HCT116 (cell line): ENCODE measurements at regions not wholly inside any gene's neighbourhood (a gene's known extent, or its start where the extent isn't known, plus 50 kb on each side); places are given as distances from the start of the nearest gene placed in this dataset.

Experiments used
- ATAC-seq: fragments of 200-7000 bp; cut with Tn5 transposase; 2 replicates; pipeline ENCODE4 v1.9.1; 2020; ENCODE audit warnings: mild to moderate bottlenecking, moderate library complexity
- BruUV-seq: library from RNA; stranded (reverse); fragments of 400-500 nt; replicated peaks from 2 replicates; lab custom pipeline; 2021; lab: Mats Ljungman, UMichigan
- CTCF ChIA-PET: fragments of 300-600 bp; sonication (Branson Sonifier 250); formaldehyde crosslinking; loops from one replicate; lab custom pipeline; 2021; ENCODE audit warnings: antibody characterized with exemption; lab: Charles Lee
- POLR2A ChIA-PET: fragments of 300-600, 350-600 bp; sonication (Branson Sonifier 250); formaldehyde crosslinking; loops from one replicate; lab custom pipeline; 2021; ENCODE audit warnings: antibody characterized with exemption; lab: Charles Lee
- RAD21 ChIA-PET, 2 experiments: fragments of 300-600 bp; sonication (Branson Sonifier 250); formaldehyde crosslinking; loops; one replicate each; lab custom pipeline; 2023; ENCODE audit warnings: low total read pairs in 2 of 2; ENCODE audit not compliant: uncharacterized antibody in 2 of 2, unreplicated experiment in 2 of 2, low non-redundant PET in 1 of 2; lab: Charles Lee
- DNase-seq: peaks from one replicate; pipeline ENCODE4 v3.0.0-alpha.2; 2010; ENCODE audit warnings: low read depth, low spot score
- H2AFZ ChIP-seq: fragments of 200-600 bp; shearing (Covaris generic), sonication (generic); 2 replicates; pipeline ENCODE4 v1.6.1; 2017; ENCODE audit warnings: low read depth, mixed run types, mixed read lengths, antibody characterized with exemption, low read length; ENCODE audit not compliant: poor library complexity, severe bottlenecking
- H3K27ac ChIP-seq: 2 replicates; pipeline ENCODE4 v1.5.1; 2012; ENCODE audit warnings: low read depth, low read length
- H3K27me3 ChIP-seq: fragments of 200-600 bp; sonication (generic); 2 replicates; pipeline ENCODE4 v1.6.1; 2016; ENCODE audit warnings: mixed run types, low read length, mixed read lengths; ENCODE audit not compliant: insufficient read depth
- H3K36me3 ChIP-seq, 2 experiments: fragments of 200-500 bp in 1 of 2; fragments of 200-600 bp in 1 of 2; sonication (Bioruptor generic) in 1 of 2; sonication (generic) in 1 of 2; 2 replicates each; pipeline versions ENCODE4 v1.5.1 to v1.6.1; 2014 to 2016; ENCODE audit warnings: low read length in 2 of 2, inconsistent platforms in 1 of 2, mixed read lengths in 1 of 2, mixed run types in 1 of 2; ENCODE audit not compliant: insufficient read depth in 2 of 2, control insufficient read depth in 1 of 2
- H3K4me1 ChIP-seq, 2 experiments: fragments of 200-600 bp in 1 of 2; sonication (generic) in 1 of 2; 2 replicates each; pipeline versions ENCODE4 v1.5.1 to v1.6.1; 2012 to 2017; ENCODE audit warnings: low read length in 2 of 2, inconsistent platforms in 1 of 2, mild to moderate bottlenecking in 1 of 2, mixed read lengths in 1 of 2, mixed run types in 1 of 2, moderate library complexity in 1 of 2; ENCODE audit not compliant: insufficient read depth in 2 of 2, control insufficient read depth in 1 of 2
- H3K4me2 ChIP-seq: fragments of 200-600 bp; sonication (generic); 2 replicates; pipeline ENCODE4 v1.6.1; 2017; ENCODE audit warnings: mixed run types, low read length, mixed read lengths
- H3K4me3 ChIP-seq, 2 experiments: fragments of 200-600 bp in 1 of 2; sonication (generic) in 1 of 2; replicated peaks in 1 of 2; 2 replicates each; pipeline ENCODE4 v1.5.1; 2011 to 2016; ENCODE audit warnings: low read length in 2 of 2, control low read depth in 1 of 2, low read depth in 1 of 2, mild to moderate bottlenecking in 1 of 2, mixed read lengths in 1 of 2, mixed run types in 1 of 2
- H3K79me2 ChIP-seq: fragments of 200-600 bp; sonication (generic); 2 replicates; pipeline ENCODE4 v1.6.1; 2017; ENCODE audit warnings: mild to moderate bottlenecking, mixed run types, low read length, moderate library complexity, mixed read lengths; ENCODE audit not compliant: insufficient read depth
- H3K9ac ChIP-seq: fragments of 200-600 bp; sonication (generic); 2 replicates; pipeline ENCODE4 v1.6.1; 2016; ENCODE audit warnings: low read length, mixed read lengths
- H3K9me2 ChIP-seq: fragments of 200-600 bp; sonication (generic), shearing (Covaris generic); 2 replicates; pipeline ENCODE4 v1.6.1; 2017; ENCODE audit warnings: mixed run types, mild to moderate bottlenecking, moderate library complexity; ENCODE audit not compliant: insufficient read depth
- H3K9me3 ChIP-seq, 2 experiments: fragments of 200-500 bp in 1 of 2; fragments of 200-600 bp in 1 of 2; sonication (Bioruptor generic) in 1 of 2; sonication (generic) in 1 of 2; 2 replicates each; pipeline ENCODE4 v1.6.1; 2014 to 2017; ENCODE audit warnings: low read length in 2 of 2, mixed read lengths in 2 of 2, inconsistent platforms in 1 of 2, low read depth in 1 of 2, mild to moderate bottlenecking in 1 of 2, mixed run types in 1 of 2, moderate library complexity in 1 of 2; ENCODE audit not compliant: control insufficient read depth in 1 of 2, insufficient read depth in 1 of 2
- H4K20me1 ChIP-seq: fragments of 200-600 bp; sonication (generic), shearing (Covaris generic); 2 replicates; pipeline ENCODE4 v1.6.1; 2017; ENCODE audit warnings: mixed run types, mild to moderate bottlenecking, moderate library complexity; ENCODE audit not compliant: insufficient read depth
- CBX3 ChIP-seq: IDR thresholded peaks from 2 replicates; pipeline ENCODE4 v1.6.1; 2012; ENCODE audit warnings: low read depth
- ELF1 ChIP-seq: IDR thresholded peaks from 2 replicates; pipeline ENCODE4 v1.6.1; 2012; ENCODE audit warnings: low read depth, borderline replicate concordance
- EZH2phosphoT487 ChIP-seq: fragments of 200-600 bp; IDR thresholded peaks from 2 replicates; pipeline ENCODE4 v1.6.1; 2018; ENCODE audit warnings: antibody characterized with exemption, borderline replicate concordance
- FOSL1 ChIP-seq: IDR thresholded peaks from 2 replicates; pipeline ENCODE4 v1.6.1; 2012; ENCODE audit warnings: low read depth
- JUND ChIP-seq: IDR thresholded peaks from 2 replicates; pipeline ENCODE4 v1.6.1; 2012
- POLR2A ChIP-seq: IDR thresholded peaks from 2 replicates; pipeline ENCODE4 v1.7.0; 2011; ENCODE audit warnings: borderline replicate concordance; ENCODE audit not compliant: insufficient read depth, insufficient read length; ENCODE audit errors: extremely low read depth
- SRF ChIP-seq: IDR thresholded peaks from 2 replicates; pipeline ENCODE4 v1.6.1; 2012; ENCODE audit warnings: low read depth
- TCF7L2 ChIP-seq: IDR thresholded peaks from 2 replicates; pipeline ENCODE4 v1.7.0; 2011; ENCODE audit warnings: borderline replicate concordance, inconsistent platforms; ENCODE audit not compliant: insufficient read depth, insufficient read length; ENCODE audit errors: extremely low read depth
- YY1 ChIP-seq: IDR thresholded peaks from 2 replicates; pipeline ENCODE4 v1.6.1; 2011; ENCODE audit warnings: low read length, low read depth, moderate library complexity, mild to moderate bottlenecking; ENCODE audit not compliant: insufficient replicate concordance; ENCODE audit errors: extremely low read depth
- ZFX ChIP-seq: fragments of 450-650 bp; IDR thresholded peaks from 2 replicates; pipeline ENCODE4 v1.6.1; 2017
- intact Hi-C: fragments of 100-400 bp; cut with micrococcal nuclease; formaldehyde crosslinking; loops from 2 replicates; pipeline ENCODE4 v1.10.0; 2022
- TF ChIP-seq, protein P1 (sequence below): IDR thresholded peaks from 2 replicates; pipeline ENCODE4 v1.6.1; 2012; ENCODE audit warnings: low read depth
- TF ChIP-seq, protein P2 (sequence below): IDR thresholded peaks from 2 replicates; pipeline ENCODE4 v1.6.1; 2012

DNA sequence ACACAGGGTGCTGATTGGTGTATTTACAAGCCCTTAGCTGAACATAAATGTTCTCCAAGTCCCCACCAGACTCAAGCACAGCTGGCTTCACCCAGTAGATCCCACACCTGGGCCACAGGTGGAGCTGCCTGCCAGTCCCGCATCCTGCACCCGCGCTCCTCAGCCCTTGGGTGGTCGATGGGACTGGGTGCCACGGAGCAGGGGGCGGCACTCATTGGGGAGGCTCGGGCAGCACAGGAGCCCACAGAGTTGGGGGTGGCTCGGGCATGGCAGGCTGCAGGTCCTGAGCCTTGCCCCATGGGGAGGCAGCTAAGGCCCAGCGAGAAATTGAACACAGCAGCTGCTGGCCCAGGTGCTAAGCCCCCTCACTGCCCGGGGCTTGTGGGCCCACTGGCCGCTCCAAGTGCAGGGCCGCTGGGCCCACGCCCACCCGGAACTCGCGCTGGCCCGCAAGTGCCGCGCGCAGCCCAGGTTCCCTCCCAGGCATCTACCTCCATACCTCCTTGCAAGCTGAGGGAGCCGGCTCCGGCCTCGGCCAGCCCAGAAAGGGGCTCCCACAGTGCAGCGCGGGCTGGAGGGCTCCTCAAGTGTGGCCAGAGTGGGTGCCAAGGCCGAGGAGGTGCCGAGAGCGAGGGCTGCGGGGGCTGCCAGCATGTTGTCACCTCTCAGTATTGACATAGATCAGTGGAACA, 442.7 kb downstream of the OCA2 start:
- intact Hi-C loops, result no loop called here
- ATAC-seq (no peak), DNase-seq (no peak)
- POLR2A ChIA-PET, result no interaction called here
- no peak overlapping the region for H3K4me3 ChIP-seq
- H2AFZ ChIP-seq, result no peak overlapping the region
- no peaks in the 10 kb centered on the region for H3K4me1 ChIP-seq
- no peak overlapping the region for H3K9ac ChIP-seq
- no TSS peak for BruUV-seq
- H3K36me3 ChIP-seq, result no peaks in the 10 kb centered on the region
- no peak overlapping the region for H3K27ac ChIP-seq
- no peaks in the 10 kb centered on the region for H3K27me3 ChIP-seq
- no peaks in the 10 kb centered on the region for H4K20me1 ChIP-seq
- TF ChIP-seq, protein P1, sequence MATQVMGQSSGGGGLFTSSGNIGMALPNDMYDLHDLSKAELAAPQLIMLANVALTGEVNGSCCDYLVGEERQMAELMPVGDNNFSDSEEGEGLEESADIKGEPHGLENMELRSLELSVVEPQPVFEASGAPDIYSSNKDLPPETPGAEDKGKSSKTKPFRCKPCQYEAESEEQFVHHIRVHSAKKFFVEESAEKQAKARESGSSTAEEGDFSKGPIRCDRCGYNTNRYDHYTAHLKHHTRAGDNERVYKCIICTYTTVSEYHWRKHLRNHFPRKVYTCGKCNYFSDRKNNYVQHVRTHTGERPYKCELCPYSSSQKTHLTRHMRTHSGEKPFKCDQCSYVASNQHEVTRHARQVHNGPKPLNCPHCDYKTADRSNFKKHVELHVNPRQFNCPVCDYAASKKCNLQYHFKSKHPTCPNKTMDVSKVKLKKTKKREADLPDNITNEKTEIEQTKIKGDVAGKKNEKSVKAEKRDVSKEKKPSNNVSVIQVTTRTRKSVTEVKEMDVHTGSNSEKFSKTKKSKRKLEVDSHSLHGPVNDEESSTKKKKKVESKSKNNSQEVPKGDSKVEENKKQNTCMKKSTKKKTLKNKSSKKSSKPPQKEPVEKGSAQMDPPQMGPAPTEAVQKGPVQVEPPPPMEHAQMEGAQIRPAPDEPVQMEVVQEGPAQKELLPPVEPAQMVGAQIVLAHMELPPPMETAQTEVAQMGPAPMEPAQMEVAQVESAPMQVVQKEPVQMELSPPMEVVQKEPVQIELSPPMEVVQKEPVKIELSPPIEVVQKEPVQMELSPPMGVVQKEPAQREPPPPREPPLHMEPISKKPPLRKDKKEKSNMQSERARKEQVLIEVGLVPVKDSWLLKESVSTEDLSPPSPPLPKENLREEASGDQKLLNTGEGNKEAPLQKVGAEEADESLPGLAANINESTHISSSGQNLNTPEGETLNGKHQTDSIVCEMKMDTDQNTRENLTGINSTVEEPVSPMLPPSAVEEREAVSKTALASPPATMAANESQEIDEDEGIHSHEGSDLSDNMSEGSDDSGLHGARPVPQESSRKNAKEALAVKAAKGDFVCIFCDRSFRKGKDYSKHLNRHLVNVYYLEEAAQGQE, result no peak
- TF ChIP-seq EZH2phosphoT487 (no peak), JUND (no peak), POLR2A (no peak), SRF (no peak), FOSL1 (no peak), CBX3 (no peak), ELF1 (no peak), ZFX (no peak), YY1 (no peak), TCF7L2 (no peak)
- TF ChIP-seq, protein P2, sequence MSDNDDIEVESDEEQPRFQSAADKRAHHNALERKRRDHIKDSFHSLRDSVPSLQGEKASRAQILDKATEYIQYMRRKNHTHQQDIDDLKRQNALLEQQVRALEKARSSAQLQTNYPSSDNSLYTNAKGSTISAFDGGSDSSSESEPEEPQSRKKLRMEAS, result no peak
- peaks cover 11 to 20% of the 10 kb centered on the region in 2 experiments; a peak in 2 of 4 replicates for H3K9me3 ChIP-seq
- RAD21 ChIA-PET, result no interaction called here
- CTCF ChIA-PET, result no interaction called here
- no peaks in the 10 kb centered on the region for H3K79me2 ChIP-seq
- H3K4me2 ChIP-seq, result no peak overlapping the region
- no peaks in the 10 kb centered on the region for H3K9me2 ChIP-seq
